AG10803 (cell line): ENCODE measurements at regions not wholly inside any gene's neighbourhood (a gene's known extent, or its start where the extent isn't known, plus 50 kb on each side); places are given as distances from the start of the nearest gene placed in this dataset.
A peak's percentile ranks its signal among the peaks of the same experiment; 100 is the strongest.

Experiments
- DNase-seq: peaks from one replicate; pipeline ENCODE4 v3.0.0; 2010; ENCODE audit warnings: low read depth
- H3K4me3 ChIP-seq: 2 replicates; pipeline ENCODE4 v1.5.1; 2011; ENCODE audit warnings: mild to moderate bottlenecking, low read length, control low read depth
- TF ChIP-seq, protein P1 (sequence below): conservative IDR thresholded peaks from 2 replicates; pipeline ENCODE4 v1.5.1; 2011; ENCODE audit warnings: mild to moderate bottlenecking, low read length, control low read depth, inconsistent platforms

DNA sequence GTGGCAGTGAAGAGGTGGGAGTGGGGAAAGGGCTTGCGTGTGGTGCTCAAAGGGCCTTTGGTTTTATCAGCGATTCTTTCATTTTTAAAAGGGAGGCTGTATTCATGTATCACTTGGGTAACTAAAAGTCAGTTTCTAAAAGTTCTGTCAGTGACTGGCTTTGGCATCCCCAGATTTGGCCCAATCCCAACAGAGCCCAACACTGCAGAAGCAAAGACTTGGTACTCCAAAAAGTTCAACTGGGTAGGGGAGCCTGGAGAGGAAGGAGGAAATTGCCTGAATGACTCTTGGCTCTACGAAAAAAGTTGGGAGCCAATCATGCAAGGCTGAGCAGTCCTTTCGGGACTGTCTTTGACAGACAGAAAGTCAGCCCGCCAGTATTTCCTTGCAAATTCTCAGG is 54.5 kb upstream of the COL13A1 start:
- no peak for DNase-seq
- TF ChIP-seq, protein P1, sequence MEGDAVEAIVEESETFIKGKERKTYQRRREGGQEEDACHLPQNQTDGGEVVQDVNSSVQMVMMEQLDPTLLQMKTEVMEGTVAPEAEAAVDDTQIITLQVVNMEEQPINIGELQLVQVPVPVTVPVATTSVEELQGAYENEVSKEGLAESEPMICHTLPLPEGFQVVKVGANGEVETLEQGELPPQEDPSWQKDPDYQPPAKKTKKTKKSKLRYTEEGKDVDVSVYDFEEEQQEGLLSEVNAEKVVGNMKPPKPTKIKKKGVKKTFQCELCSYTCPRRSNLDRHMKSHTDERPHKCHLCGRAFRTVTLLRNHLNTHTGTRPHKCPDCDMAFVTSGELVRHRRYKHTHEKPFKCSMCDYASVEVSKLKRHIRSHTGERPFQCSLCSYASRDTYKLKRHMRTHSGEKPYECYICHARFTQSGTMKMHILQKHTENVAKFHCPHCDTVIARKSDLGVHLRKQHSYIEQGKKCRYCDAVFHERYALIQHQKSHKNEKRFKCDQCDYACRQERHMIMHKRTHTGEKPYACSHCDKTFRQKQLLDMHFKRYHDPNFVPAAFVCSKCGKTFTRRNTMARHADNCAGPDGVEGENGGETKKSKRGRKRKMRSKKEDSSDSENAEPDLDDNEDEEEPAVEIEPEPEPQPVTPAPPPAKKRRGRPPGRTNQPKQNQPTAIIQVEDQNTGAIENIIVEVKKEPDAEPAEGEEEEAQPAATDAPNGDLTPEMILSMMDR, result no peak
- H3K4me3 ChIP-seq, result no peak overlapping the region

DNA sequence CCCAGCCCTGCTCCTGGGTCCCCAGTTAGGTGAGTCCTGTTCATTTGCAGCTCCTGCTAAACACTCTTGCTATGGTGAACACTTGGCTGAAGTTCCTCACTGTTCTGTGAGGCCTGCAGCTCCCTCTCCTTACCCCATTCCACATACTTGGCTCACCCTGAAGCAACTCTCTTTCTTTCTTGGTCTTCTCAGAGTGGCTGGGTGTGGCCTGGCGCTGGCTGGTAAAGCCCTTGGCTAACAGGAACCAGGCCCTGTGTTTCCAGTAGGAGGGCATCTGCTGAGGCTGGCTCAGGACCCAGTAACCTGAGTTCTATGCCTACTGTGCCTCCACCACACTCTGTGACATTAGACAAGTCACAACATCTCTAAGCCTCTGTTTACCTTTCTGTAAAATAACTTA is 53.1 kb upstream of the COL13A1 start:
- H3K4me3 ChIP-seq, result no peak overlapping the region
- TF ChIP-seq, protein P1, result no peak
- DNase-seq, result peak; percentile 60

DNA sequence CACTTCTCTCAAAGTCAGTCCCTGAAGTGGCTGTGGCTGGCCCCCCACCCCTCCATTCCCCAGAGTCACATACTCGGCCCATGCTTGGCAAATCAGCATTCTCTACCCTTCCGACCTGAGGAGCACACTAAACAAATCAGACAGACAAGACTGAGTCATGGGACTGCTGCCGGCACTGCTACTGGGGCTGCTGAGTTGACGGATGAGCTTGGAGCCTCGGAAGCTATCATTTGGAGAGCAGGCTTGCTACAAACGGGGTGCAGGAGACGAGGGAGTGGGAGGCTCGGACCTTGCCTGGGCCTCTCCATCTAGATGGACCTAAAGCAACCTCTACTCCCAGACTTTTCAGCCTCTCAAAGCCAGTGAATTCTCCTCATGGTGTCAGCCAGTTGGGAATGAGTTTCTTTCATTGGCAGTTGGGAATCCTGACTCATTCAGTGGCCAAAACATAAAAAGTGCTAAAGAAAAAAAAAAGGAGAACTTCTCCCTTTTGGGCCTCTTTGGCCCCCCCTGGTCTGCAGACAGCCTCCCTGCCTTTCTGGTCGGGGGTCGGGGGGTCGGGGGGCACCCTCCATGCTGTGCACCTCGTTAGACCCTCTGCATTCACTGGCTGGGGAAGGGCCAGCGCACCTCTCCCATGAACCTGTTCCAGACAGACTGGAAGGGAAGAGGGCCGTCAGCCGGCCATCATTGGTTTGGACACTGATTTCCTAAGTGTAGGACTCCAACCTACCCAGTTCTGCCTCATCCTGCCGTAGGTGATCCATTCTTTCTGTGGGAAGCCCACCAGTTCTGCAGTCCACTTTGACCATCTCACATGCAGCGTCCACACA is 52.3 kb upstream of the COL13A1 start:
- TF ChIP-seq, protein P1, result no peak
- peak; percentile 33 for DNase-seq
- H3K4me3 ChIP-seq, result no peak overlapping the region

DNA sequence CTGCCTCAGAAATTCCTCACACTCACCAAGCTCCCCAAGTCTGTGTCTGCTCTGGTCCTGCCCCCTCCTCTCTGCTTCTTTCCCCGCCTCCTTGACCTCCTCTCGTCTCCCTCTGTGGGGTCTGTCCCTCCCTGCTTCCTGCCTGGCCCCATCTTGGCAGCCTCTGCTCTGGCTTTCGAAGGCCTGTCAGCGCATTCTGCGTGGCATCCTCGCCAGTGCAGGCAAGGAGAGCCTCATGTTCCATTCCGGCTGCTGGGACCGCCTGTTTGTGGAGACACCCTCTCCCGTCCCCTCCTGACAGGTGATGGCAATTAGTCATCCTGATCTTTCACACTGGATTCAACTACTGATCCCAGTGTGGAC is 51.7 kb upstream of the COL13A1 start:
- TF ChIP-seq, protein P1, result no peak
- H3K4me3 ChIP-seq, result no peak overlapping the region
- no peak for DNase-seq

DNA sequence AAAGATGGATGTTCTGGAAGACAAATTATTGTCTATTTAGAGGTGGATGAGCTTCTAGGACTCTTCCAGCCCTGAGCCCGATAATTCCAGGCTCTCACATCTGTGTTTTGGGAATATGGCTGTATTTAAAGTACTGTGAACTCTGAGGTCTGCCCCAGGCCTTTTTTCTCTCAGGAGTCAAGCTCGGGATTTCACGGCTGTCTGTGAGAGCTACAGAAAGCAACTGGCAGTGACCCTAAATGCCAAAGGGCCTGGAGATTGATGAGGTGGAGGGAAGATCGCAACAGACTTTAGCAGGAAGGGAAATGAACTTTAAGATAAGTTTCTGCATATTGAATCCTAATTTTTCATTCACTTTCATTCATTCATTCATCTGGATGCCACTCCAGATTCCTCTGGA is 51.0 kb upstream of the COL13A1 start:
- DNase-seq, result no peak
- TF ChIP-seq, protein P1, result no peak
- no peak overlapping the region for H3K4me3 ChIP-seq

DNA sequence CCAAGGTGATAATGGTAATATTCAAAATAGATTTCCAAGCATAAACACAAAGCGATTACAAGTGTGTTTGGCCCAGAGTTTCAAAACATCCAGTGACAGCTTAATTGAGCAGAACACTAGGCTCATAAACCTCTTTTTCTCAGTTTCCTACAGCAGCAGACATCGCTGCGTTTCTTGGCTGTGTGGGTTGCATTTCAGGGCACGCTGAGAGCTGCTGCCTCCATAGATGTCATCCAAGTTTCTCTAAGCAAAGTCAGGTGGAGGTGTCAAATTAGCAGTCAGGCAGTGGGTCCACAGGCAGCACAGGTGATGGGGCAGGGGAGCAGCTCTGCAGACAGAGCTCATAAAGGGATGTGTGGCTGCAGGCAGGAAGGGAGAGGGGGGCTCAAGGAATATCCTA is 50.5 kb upstream of the COL13A1 start:
- no peak overlapping the region for H3K4me3 ChIP-seq
- DNase-seq, result no peak
- TF ChIP-seq, protein P1, result no peak
